ENCODE measurements at regions not wholly inside any gene's neighbourhood (a gene's known extent, or its start where the extent isn't known, plus 50 kb on each side); places are given as distances from the start of the nearest gene placed in this dataset.
"Not testable (repeated sequence)": the region's sequence is repeated elsewhere in the genome, so short reads cannot be mapped to it uniquely, and the experiment has no call there.

DNA sequence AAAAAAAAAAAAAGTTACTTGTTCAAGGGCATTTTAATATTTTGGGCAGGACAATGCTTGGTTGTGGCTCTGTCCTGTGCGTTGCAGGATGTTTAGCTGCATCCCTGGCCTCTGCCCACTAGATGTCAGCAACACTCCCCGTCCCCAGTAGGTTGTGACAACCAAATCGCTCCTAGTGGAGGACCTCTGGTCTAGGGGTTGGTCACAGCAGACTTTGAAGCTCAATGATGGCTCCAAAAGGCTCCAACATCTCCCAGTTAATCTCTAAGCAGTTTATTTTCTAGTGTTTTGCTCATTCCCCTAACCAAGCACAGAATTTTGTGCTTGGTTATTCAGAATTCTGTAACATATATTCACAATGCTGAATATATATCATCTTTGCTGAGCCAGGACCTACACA is 67.0 kb downstream of the CHRNA1 start:
- peak in 1 of 2 donors; percentile 29 for DNase-seq (ENCODE audit: low read depth in 1 of 2, low spot score in 1 of 2)

- DNase-seq (ENCODE audit: low read depth in 1 of 2, low spot score in 1 of 2) = no peak
These were observed 69.4 kb downstream of the CHRNA1 start for GRCh38 chr2:174694920-174695319.

GRCh38 chr2:174694196-174694878 is 69.9 kb downstream of the CHRNA1 start:
- no peak for DNase-seq (ENCODE audit: low read depth in 1 of 2, low spot score in 1 of 2)

GRCh38 chr2:174693344-174693743 is 70.9 kb downstream of the CHRNA1 start:
- DNase-seq (ENCODE audit: low read depth in 1 of 2, low spot score in 1 of 2) = no peak

DNA sequence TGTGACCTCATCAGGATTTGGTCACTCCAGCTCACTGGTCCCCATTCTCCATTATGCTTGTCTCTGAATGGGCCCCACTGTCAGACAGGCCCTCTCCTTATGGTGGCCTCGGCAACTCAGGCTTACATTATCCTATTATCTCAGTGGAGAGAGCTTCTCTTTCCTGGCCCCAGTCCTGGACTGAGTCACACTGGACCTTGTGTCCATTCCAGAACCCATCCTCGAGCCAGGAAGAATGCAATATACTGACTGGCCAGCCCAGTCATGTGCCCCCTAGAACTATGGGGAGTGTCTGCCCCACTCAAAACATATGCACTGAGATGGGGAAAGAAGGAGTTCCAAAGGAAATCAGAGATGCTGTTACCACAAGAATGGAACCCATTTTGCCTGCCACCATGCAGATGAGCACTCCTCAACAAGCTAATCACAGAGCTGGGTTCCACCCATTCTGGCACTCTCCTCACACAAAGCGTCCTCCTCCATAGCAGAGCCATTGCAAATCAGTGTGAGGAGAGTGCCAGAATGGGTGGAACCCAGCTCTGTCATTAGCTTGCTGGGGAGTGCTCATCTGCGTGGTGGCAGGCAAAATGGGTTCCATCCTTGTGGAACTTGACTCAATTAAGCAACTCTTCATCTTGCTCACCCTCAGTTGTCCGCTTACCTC is 71.9 kb downstream of the CHRNA1 start:
- no peak for DNase-seq (ENCODE audit: low read depth in 1 of 2, low spot score in 1 of 2)

DNA sequence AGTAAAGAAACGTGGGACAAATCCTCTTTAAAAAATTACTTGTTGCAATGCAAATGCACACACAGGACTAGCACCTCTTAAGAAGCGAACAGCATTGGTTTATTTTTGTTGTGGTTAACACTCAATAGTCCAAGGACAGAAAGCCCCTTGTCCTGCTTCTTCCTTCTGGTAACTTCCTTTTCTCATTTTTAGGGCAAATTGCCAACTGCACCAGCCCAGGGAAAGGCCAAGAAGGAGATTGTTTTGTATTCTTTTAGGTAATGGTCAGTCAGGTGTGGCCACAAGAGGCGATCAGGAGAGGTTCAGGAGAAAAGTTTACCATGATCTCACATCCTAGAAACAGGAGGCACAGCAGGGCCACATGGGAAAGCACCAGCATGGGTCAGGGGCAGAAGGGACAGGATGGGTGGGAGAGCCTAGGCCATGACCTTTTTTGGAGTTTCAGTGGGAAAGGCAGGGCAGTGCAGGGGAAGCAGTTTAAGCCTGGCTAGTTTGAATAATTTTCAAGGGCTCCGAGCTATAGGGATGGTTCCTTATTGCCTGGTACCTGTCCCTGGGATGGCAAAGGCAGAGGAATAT is 73.0 kb downstream of the CHRNA1 start:
- no peak for DNase-seq (ENCODE audit: low read depth in 1 of 2, low spot score in 1 of 2)

DNA sequence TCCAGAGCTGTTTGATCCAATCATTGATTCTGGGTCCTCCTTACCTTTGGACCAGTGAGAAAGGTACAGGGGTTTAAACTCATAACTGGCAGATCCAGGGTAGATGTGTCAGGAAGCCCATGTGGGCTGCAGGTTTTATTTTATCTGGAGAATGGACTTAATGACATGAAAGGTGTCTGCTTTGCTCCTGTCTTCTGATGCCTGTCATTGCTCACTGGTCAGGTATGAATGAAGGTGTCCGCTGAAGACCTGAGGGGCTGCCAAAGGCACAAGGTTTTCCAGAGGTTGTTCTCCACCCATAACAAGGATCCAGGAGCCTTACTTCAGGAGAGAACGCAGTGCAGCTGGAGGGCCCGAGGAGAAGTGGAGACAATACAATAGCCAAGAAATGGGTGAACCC is 74.2 kb downstream of the CHRNA1 start:
- no peak for DNase-seq (ENCODE audit: low read depth in 1 of 2, low spot score in 1 of 2)

DNA sequence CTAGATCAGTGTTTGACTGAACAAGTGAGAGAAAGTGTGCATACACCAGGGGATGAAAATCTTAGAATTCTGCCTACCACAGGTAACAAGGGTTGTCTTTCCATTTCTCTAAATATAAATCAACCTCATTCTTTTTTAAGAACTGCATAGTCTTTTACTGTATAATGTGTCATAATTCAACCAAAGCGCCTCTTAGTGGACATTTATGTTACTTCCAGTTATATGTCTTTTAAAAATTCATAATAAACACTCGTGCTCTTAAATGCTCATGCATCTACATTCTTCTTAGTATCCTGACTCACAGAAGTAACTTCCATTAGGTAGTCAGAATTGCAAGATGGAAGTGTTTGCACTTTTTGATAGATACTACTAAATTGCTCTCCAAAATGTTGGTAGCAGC is 76.2 kb downstream of the CHRNA1 start:
- no peak for DNase-seq (ENCODE audit: low read depth in 1 of 2, low spot score in 1 of 2)

GRCh38 chr2:174686430-174686829 is 77.8 kb downstream of the CHRNA1 start:
- DNase-seq (ENCODE audit: low read depth in 1 of 2, low spot score in 1 of 2) = no peak

- no peak for DNase-seq (ENCODE audit: low read depth in 1 of 2, low spot score in 1 of 2)
These were observed 80.9 kb downstream of the CHRNA1 start for GRCh38 chr2:174683392-174683759.

GRCh38 chr2:174682578-174683391 is 81.5 kb downstream of the CHRNA1 start:
- peak; percentile 28 to 47 for DNase-seq (ENCODE audit: low read depth in 1 of 2, low spot score in 1 of 2)

GRCh38 chr2:174682007-174682577 is 82.2 kb downstream of the CHRNA1 start:
- peak; percentile 18 to 26 for DNase-seq (ENCODE audit: low read depth in 1 of 2, low spot score in 1 of 2)

GRCh38 chr2:174681099-174682006 is 82.9 kb downstream of the CHRNA1 start:
- no peak for DNase-seq (ENCODE audit: low read depth in 1 of 2, low spot score in 1 of 2)

- no peak for DNase-seq (ENCODE audit: low read depth in 1 of 2, low spot score in 1 of 2)
These were observed 82.6 kb upstream of the WIPF1 start for GRCh38 chr2:174680221-174680620.

GRCh38 chr2:174678395-174678794 is 80.8 kb upstream of the WIPF1 start:
- no peak for DNase-seq (ENCODE audit: low read depth in 1 of 2, low spot score in 1 of 2)

GRCh38 chr2:174675615-174676014 is 78.0 kb upstream of the WIPF1 start:
- DNase-seq (ENCODE audit: low read depth in 1 of 2, low spot score in 1 of 2) = no peak

DNA sequence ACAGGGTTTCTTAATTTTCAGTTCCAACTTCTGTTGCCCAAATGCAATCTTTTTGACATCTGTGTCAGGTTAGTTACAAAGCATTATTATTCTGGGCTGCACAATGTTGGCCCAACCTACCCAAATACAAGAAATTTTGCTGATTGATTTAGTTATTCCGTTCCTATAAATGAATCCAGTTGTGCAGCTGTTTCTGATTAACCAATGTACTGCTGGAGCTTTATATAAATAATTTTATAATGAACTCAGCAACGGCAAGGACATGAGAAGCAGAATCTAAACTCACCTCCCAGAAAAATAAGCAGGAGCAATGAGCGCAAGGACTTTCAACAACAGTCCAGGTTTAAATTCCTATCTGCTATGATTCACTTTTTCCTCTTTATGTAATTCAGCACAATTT is 76.3 kb upstream of the WIPF1 start:
- no peak for DNase-seq (ENCODE audit: low read depth in 1 of 2, low spot score in 1 of 2)

- no peak for DNase-seq (ENCODE audit: low read depth in 1 of 2, low spot score in 1 of 2)
These were observed 75.8 kb upstream of the WIPF1 start for GRCh38 chr2:174673440-174673839.

DNA sequence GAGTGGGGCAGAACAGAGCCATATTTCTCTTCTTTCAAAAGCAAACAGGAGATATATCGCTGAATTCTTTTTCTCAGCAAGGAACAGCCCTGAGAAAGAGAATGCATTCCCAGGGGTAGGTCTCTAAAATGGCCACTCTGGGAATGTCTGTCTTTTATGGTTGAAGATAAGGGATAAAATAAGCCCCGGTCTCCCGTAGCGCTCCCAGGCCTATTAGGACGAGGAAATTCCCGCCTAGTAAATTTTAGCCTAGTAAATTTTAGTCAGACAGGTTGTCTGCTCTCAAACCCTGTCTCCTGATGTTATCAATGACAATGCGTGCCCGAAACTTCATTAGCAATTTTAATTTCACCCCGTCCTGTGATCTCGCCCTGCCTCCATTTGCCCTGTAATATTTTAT is 73.9 kb upstream of the WIPF1 start:
- not testable (repeated sequence) for DNase-seq (ENCODE audit: low read depth in 1 of 2, low spot score in 1 of 2)

- DNase-seq (ENCODE audit: low read depth in 1 of 2, low spot score in 1 of 2) = no peak
These were observed 72.8 kb upstream of the WIPF1 start for GRCh38 chr2:174670446-174670845.
